Heart right ventricle (tissue), 16 donors: ENCODE measurements at regions not wholly inside any gene's neighbourhood (a gene's known extent, or its start where the extent isn't known, plus 50 kb on each side); places are given as distances from the start of the nearest gene placed in this dataset.

Source experiments
- ATAC-seq, 8 donors: fragments of 200-7000 bp; cut with Tn5 transposase; one replicate each; pipeline ENCODE4 v1.9.1; 2020; ENCODE audit warnings: mild to moderate bottlenecking in 8 of 8, moderate library complexity in 8 of 8, moderate number of reproducible peaks in 1 of 8
- DNase-seq, 2 donors: peaks; one replicate each; pipeline ENCODE4 v3.0.0-alpha.2; 2020
- H3K27ac ChIP-seq, 10 donors: fragments of 200-600 bp; sonication (generic) in 2 of 10; one replicate each; pipeline versions ENCODE4 v1.5.0 to v1.8.0; 2020 to 2022; ENCODE audit warnings: mild to moderate bottlenecking in 3 of 10
- H3K27me3 ChIP-seq, 7 donors: fragments of 200-600 bp; one replicate each; pipeline ENCODE4 v1.8.0; 2021 to 2022; ENCODE audit warnings: mild to moderate bottlenecking in 2 of 7
- H3K36me3 ChIP-seq, 9 donors: fragments of 200-600 bp; sonication (generic) in 1 of 9; one replicate each; pipeline versions ENCODE4 v1.5.0 to v1.8.0; 2020 to 2022; ENCODE audit warnings: mild to moderate bottlenecking in 2 of 9
- H3K4me1 ChIP-seq, 9 donors: fragments of 200-600 bp; sonication (generic) in 1 of 9; one replicate each; pipeline versions ENCODE4 v1.5.0 to v1.8.0; 2020 to 2022; ENCODE audit warnings: mild to moderate bottlenecking in 4 of 9
- H3K4me3 ChIP-seq, 10 donors: fragments of 200-600 bp; sonication (generic) in 2 of 10; one replicate each; pipeline versions ENCODE4 v1.5.0 to v1.8.0; 2020 to 2022; ENCODE audit warnings: mild to moderate bottlenecking in 7 of 10, moderate library complexity in 2 of 10
- H3K9me3 ChIP-seq, 11 donors: fragments of 200-600 bp in 10 of 11; sonication (generic) in 2 of 11; one replicate each; pipeline versions ENCODE4 v1.5.0 to v1.8.0; 2013 to 2022; ENCODE audit warnings: mild to moderate bottlenecking in 2 of 11, control low read depth in 1 of 11, moderate library complexity in 1 of 11
- WGBS, 2 donors: extraction: QIAGEN DNeasy Blood & Tissue Kit; methylation state at CpG; one replicate each; pipeline ENCODE4 v1.1.7; 2013; ENCODE audit warnings: inconsistent platforms in 1 of 2; 5-methylcytosine and 5-hydroxymethylcytosine counted together
- intact Hi-C, 10 donors: fragments of 100-400 bp; cut with DNase I; formaldehyde crosslinking; loops; one replicate each; pipeline versions ENCODE4 v1.11.1 to v1.14.2; 2022
- TF ChIP-seq, protein P1 (sequence below), 9 donors: fragments of 200-600 bp; sonication (generic) in 2 of 9; IDR thresholded peaks; one replicate each; pipeline versions ENCODE4 v1.5.0 to v1.8.0; 2021 to 2022; ENCODE audit warnings: antibody characterized with exemption in 9 of 9, mild to moderate bottlenecking in 5 of 9, moderate library complexity in 1 of 9
- donor health status: Arrhythmogenic right ventricular cardiomyopathy.
- donor health status: ischemic (EF 13 %, LVEDD 7.1; RV severe dilation, severe dysfunction).
- donor health status: healthy with polysubstance abuse.
- donor health status: DM: no; HTN: yes; CAD: no.
- donor health status: DM: no; HTN: no; CAD: no.
- donor health status: ischemic (EF 25% LVEDD 6.9; RV normal size, moderate dysfunction).
- donor health status: ischemic (EF 25% LVEDD 5.7; RV mildly dilated, moderate dysfunction).
- donor health status: healthy.
- donor health status: DM: yes; HTN: yes; CAD: no.
- donor health status: Ischemic cardiomyopathy.
- donor health status: ischemic (EF 35%, LVEDD 5.7; RV mildly dilated, moderate dysfunction).
- donor health status: nonischemic (EF 11% LVEDD 7.7; RV severe dilation, severe dysfunction).
- donor health status: DM: yes; HTN: yes; CAD: no.
- donor health status: PGD.
- donor health status: ischemic (EF 29% LVEDD 5.4; RV normal size, mild dysfunction).
- donor health status: nonischemic (EF 23%, LVEDD 6.1; RV moderate dilation, normal function).

GRCh38 chr18:2380101-2380500 lies 191.2 kb downstream of the METTL4 start:
- H3K27me3 ChIP-seq: peaks cover 0 to 7% (median 0%) of the 10 kb centered on the region in 7 donors
- no peak for ATAC-seq
- intact Hi-C loops: loop anchor here in 1 of 10 donors (10.0 kb wide), 1 partner anchor 55 kb away; no protein-coding TSS in a partner anchor

GRCh38 chr18:2381539-2381938 lies 189.8 kb downstream of the METTL4 start:
- Histone ChIP-seq H3K9me3 (peaks cover 0 to 13% (median 3%) of the 10 kb centered on the region in 11 donors), H3K4me3 (no peak overlapping the region), H3K27ac (no peak overlapping the region), H3K4me1 (no peaks in the 10 kb centered on the region), H3K27me3 (peaks cover 0 to 2% (median 0%) of the 10 kb centered on the region in 7 donors), H3K36me3 (no peaks in the 10 kb centered on the region)
- intact Hi-C loops: loop anchor here in 1 of 10 donors (10.0 kb wide), 1 partner anchor 57 kb away; no protein-coding TSS in a partner anchor
- ATAC-seq (no peak), DNase-seq (no peak)
- TF ChIP-seq, protein P1, sequence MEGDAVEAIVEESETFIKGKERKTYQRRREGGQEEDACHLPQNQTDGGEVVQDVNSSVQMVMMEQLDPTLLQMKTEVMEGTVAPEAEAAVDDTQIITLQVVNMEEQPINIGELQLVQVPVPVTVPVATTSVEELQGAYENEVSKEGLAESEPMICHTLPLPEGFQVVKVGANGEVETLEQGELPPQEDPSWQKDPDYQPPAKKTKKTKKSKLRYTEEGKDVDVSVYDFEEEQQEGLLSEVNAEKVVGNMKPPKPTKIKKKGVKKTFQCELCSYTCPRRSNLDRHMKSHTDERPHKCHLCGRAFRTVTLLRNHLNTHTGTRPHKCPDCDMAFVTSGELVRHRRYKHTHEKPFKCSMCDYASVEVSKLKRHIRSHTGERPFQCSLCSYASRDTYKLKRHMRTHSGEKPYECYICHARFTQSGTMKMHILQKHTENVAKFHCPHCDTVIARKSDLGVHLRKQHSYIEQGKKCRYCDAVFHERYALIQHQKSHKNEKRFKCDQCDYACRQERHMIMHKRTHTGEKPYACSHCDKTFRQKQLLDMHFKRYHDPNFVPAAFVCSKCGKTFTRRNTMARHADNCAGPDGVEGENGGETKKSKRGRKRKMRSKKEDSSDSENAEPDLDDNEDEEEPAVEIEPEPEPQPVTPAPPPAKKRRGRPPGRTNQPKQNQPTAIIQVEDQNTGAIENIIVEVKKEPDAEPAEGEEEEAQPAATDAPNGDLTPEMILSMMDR (IDR thresholded peaks at IDR 0.05): no peak
- 84 to 88% methylated on average over 2 of the region's 2 CpGs for WGBS, 2 donors

More at GRCh38 chr18:2380101-2380500, 191.2 kb downstream of the METTL4 start:
- 68 to 73% methylated on average over 2 of the region's 2 CpGs for WGBS, 2 donors
- H3K4me1 ChIP-seq: no peaks in the 10 kb centered on the region
- H3K9me3 ChIP-seq: peaks cover 0 to 6% (median 0%) of the 10 kb centered on the region in 11 donors
- no peaks in the 10 kb centered on the region for H3K36me3 ChIP-seq
- TF ChIP-seq, protein P1 (IDR thresholded peaks at IDR 0.05): no peak
- H3K4me3 ChIP-seq: no peak overlapping the region
- H3K27ac ChIP-seq: no peak overlapping the region
- no peak for DNase-seq

GRCh38 chr18:2387588-2387987 lies 183.7 kb downstream of the METTL4 start:
- TF ChIP-seq, protein P1 (IDR thresholded peaks at IDR 0.05): no peak
- intact Hi-C loops: loop anchor here in 1 of 10 donors (10.0 kb wide), 1 partner anchor 63 kb away; no protein-coding TSS in a partner anchor

DNA sequence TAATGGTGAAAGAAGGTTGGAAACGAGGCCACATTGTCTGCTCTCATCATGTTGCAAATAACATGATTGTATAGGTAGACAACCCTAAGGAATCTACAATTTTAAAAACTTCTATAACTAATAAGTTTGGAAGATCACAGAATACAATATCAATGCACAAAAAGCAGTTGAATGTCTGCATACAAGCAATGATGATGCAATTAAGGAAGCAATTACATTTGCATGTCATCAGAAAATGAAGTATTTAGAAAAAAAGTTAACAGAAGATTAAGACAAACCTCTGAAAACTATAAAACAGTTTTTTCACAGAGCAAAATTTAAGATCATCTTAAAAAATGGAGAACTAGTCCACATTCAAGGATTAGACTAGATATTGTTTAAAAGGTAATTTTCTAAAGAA lies 181.1 kb downstream of the METTL4 start:
- TF ChIP-seq, protein P1 (IDR thresholded peaks at IDR 0.05): no peak
- intact Hi-C loops: no loop called here
- no peak overlapping the region for H3K27ac ChIP-seq
- no peaks in the 10 kb centered on the region for H3K4me1 ChIP-seq
- no peaks in the 10 kb centered on the region for H3K36me3 ChIP-seq
- ATAC-seq: no peak
- no peaks in the 10 kb centered on the region for H3K27me3 ChIP-seq
- 41 to 56% methylated on average over 1 of the region's 1 CpG for WGBS, 2 donors
- no peak overlapping the region for H3K4me3 ChIP-seq
- H3K9me3 ChIP-seq: peaks cover 0 to 28% (median 7%) of the 10 kb centered on the region in 11 donors
- DNase-seq: no peak

More at GRCh38 chr18:2387588-2387987, 183.7 kb downstream of the METTL4 start:
- Histone ChIP-seq H3K27ac (no peak overlapping the region), H3K4me1 (no peaks in the 10 kb centered on the region), H3K4me3 (no peak overlapping the region), H3K9me3 (peaks cover 0 to 28% (median 7%) of the 10 kb centered on the region in 11 donors), H3K27me3 (no peaks in the 10 kb centered on the region), H3K36me3 (no peaks in the 10 kb centered on the region)
- DNase-seq (no peak), ATAC-seq (no peak)
